NT2/D1 (cell line): ENCODE measurements at regions not wholly inside any gene's neighbourhood (a gene's known extent, or its start where the extent isn't known, plus 50 kb on each side); places are given as distances from the start of the nearest gene placed in this dataset.

Experiments
- SUZ12 ChIP-seq: IDR thresholded peaks from 2 replicates; pipeline ENCODE4 v1.6.1; 2011; ENCODE audit not compliant: insufficient read length, insufficient read depth; ENCODE audit errors: extremely low read depth
- YY1 ChIP-seq: IDR thresholded peaks from 2 replicates; pipeline ENCODE4 v1.6.1; 2011; ENCODE audit not compliant: insufficient read length, insufficient read depth
- ZNF274 ChIP-seq: IDR thresholded peaks from 2 replicates; pipeline ENCODE4 v1.6.1; 2011; ENCODE audit warnings: mild to moderate bottlenecking, low read depth, low read length

- TF ChIP-seq SUZ12 = no peak
- TF ChIP-seq ZNF274 = no peak
- TF ChIP-seq YY1 = no peak
These were observed 100.3 kb upstream of the SPIN1 start for GRCh38 chr9:88287972-88288371.
